ENCODE measurements at regions not wholly inside any gene's neighbourhood (a gene's known extent, or its start where the extent isn't known, plus 50 kb on each side); places are given as distances from the start of the nearest gene placed in this dataset.

DNA sequence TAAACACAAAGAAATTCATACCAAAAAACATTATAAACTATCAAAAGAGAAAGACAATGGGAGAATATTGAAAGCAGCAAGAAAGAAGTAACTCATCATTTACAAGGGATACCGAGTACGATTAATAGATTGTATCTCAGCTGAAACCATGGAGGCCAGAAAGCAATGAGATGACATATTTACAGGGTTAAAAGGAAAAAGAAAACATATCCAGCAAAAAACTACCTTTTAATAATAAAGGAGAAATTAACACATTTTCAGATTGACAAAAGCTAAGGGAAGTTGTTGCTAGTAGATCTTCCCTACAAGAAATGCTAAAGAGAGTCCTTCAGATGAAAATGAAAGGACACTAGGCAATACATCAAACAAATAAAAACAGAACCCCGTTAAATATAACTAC lies 364.8 kb upstream of the TNC start:
- H3K36me3 ChIP-seq, result no peaks in the 10 kb centered on the region
- H3K27ac ChIP-seq, result no peak overlapping the region
- H3K4me3 ChIP-seq, result no peak overlapping the region
- 97 to 100% methylated on average over 3 of the region's 3 CpGs for WGBS, 2 donors (ENCODE audit: low coverage in 1 of 2)
- H3K4me1 ChIP-seq, result no peaks in the 10 kb centered on the region
- H3K27me3 ChIP-seq, result no peaks in the 10 kb centered on the region
- no peak for ATAC-seq
- TF ChIP-seq, protein P1, sequence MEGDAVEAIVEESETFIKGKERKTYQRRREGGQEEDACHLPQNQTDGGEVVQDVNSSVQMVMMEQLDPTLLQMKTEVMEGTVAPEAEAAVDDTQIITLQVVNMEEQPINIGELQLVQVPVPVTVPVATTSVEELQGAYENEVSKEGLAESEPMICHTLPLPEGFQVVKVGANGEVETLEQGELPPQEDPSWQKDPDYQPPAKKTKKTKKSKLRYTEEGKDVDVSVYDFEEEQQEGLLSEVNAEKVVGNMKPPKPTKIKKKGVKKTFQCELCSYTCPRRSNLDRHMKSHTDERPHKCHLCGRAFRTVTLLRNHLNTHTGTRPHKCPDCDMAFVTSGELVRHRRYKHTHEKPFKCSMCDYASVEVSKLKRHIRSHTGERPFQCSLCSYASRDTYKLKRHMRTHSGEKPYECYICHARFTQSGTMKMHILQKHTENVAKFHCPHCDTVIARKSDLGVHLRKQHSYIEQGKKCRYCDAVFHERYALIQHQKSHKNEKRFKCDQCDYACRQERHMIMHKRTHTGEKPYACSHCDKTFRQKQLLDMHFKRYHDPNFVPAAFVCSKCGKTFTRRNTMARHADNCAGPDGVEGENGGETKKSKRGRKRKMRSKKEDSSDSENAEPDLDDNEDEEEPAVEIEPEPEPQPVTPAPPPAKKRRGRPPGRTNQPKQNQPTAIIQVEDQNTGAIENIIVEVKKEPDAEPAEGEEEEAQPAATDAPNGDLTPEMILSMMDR (IDR thresholded peaks at IDR 0.05), result no peak
- no peak for TF ChIP-seq POLR2AphosphoS5 (IDR thresholded peaks at IDR 0.05)
- TF ChIP-seq EP300 (IDR thresholded peaks at IDR 0.05), result no peak
- no peak for TF ChIP-seq POLR2A (IDR thresholded peaks at IDR 0.05)
- H3K9me3 ChIP-seq, result no peaks in the 10 kb centered on the region

DNA sequence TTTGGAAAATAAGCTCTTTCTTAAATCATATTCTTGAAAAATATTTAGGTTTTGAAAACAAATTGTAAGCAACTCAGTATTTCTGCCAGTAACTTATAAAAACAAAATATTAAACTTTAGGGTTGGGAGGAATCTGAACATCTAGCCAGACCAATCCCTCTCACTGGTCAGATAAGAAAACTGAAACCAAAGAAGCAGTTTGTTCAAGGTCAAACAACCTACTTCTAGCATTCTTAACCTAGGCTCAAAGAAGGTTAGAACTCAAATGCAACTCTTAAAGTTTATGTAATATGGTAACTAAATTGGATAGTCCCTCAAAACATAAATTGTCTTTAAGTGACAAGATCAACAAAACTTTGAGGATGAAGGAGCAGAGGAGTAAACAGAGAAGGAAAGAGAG lies 374.9 kb upstream of the TNC start:
- Histone ChIP-seq H3K27ac (no peak overlapping the region), H3K36me3 (no peaks in the 10 kb centered on the region)

DNA sequence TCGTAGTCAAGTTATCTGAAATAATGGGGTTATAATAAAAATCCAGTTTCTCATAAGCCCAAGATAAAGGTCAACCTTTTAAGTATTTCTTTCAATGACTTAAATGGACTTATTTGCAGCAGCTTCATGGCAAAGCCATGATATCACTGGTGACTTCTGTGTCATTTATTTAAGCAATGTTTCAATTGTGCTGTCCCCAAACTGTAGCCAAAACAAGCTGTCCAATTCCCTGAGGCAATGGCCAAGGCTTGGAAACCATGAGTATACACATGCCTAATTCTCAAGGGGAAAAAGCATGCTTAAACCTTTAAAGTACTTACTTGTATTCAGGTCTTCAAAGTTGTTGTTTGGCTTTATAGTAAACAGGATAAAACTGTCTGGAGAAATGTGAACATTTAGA lies 376.4 kb upstream of the TNC start:
- Histone ChIP-seq H3K4me1 (no peaks in the 10 kb centered on the region), H3K36me3 (no peaks in the 10 kb centered on the region), H3K27me3 (no peaks in the 10 kb centered on the region), H3K27ac (no peak overlapping the region), H3K4me3 (no peak overlapping the region), H3K9me3 (no peaks in the 10 kb centered on the region)
- TF ChIP-seq EP300 (IDR thresholded peaks at IDR 0.05) (no peak), POLR2AphosphoS5 (IDR thresholded peaks at IDR 0.05) (peak; percentile 24)
- TF ChIP-seq, protein P1 (IDR thresholded peaks at IDR 0.05), result no peak
- WGBS, 2 donors (ENCODE audit: low coverage in 1 of 2), result 10 to 36% methylated on average over 1 of the region's 1 CpG
- ATAC-seq, result no peak

More for the DNA sequence above, 374.9 kb upstream of the TNC start:
- Histone ChIP-seq H3K9me3 (no peaks in the 10 kb centered on the region), H3K4me1 (no peaks in the 10 kb centered on the region), H3K27me3 (no peaks in the 10 kb centered on the region), H3K4me3 (no peak overlapping the region)
- ATAC-seq, result no peak
- no peak for TF ChIP-seq EP300 (IDR thresholded peaks at IDR 0.05)
- TF ChIP-seq, protein P1 (IDR thresholded peaks at IDR 0.05), result no peak
- TF ChIP-seq POLR2A (IDR thresholded peaks at IDR 0.05), result no peak
- no peak for TF ChIP-seq POLR2AphosphoS5 (IDR thresholded peaks at IDR 0.05)

DNA sequence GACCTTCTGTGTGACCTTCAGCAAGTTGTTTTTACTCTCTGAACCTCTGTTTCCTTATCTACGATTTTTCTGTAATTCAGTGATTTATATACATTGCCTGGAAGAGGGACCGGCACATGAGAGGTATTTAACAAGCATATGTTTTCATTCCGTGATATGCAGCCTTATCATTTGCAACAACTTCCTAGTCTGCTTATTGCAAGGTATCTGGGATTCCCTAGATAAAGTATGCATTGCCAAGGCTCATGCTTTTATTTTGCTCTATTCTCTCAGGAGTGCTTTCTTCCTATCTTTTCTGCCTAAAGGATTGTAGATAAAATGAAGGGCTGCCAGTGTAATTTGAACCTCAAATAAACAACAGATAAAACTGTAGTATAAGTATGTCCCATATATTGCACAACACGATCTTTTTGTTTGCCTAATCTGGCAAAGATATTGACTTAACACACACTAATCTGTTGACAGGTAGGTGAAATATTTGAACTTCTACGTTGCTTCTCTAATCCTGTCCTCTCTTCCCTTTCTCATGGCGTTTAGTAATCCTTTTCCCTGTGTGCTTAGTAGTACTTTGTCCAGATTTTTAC lies 377.2 kb upstream of the TNC start:
- no peaks in the 10 kb centered on the region for H3K27me3 ChIP-seq
- no peak for ATAC-seq
- no peaks in the 10 kb centered on the region for H3K4me1 ChIP-seq

DNA sequence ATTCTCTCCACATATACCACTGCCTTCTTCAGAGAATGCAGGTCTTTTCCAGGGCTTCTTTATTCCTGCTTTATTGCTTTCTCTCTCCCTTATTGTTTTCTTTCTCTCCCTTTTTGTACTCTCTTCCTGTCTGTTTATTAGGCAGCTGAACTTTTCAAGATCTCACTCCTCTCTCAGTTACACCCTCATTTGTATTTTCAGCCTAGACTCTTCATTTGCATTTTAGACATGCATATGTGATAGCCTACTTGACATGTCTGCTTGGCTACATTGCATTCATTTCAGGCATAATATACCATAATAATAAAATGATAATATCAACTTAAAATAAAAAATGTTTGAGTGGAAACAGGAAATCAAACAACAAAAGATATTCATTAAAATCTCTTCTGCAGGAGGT lies 377.9 kb upstream of the TNC start:
- Histone ChIP-seq H3K27me3 (no peaks in the 10 kb centered on the region), H3K27ac (no peak overlapping the region), H3K36me3 (no peaks in the 10 kb centered on the region), H3K9me3 (no peaks in the 10 kb centered on the region), H3K4me3 (no peak overlapping the region), H3K4me1 (no peaks in the 10 kb centered on the region)
- no peak for ATAC-seq
- TF ChIP-seq POLR2A (IDR thresholded peaks at IDR 0.05) (no peak), POLR2AphosphoS5 (IDR thresholded peaks at IDR 0.05) (no peak), EP300 (IDR thresholded peaks at IDR 0.05) (no peak)
- TF ChIP-seq, protein P1 (IDR thresholded peaks at IDR 0.05), result no peak

More for the DNA sequence above, 377.2 kb upstream of the TNC start:
- WGBS, 2 donors (ENCODE audit: low coverage in 1 of 2), result 36 to 53% methylated on average over 6 of the region's 6 CpGs
- no peaks in the 10 kb centered on the region for H3K36me3 ChIP-seq
- H3K9me3 ChIP-seq, result no peaks in the 10 kb centered on the region
- TF ChIP-seq EP300 (IDR thresholded peaks at IDR 0.05), result no peak
- TF ChIP-seq, protein P1 (IDR thresholded peaks at IDR 0.05), result no peak
- no peak for TF ChIP-seq POLR2AphosphoS5 (IDR thresholded peaks at IDR 0.05)
- TF ChIP-seq POLR2A (IDR thresholded peaks at IDR 0.05), result no peak
- no peak overlapping the region for H3K4me3 ChIP-seq
- H3K27ac ChIP-seq, result no peak overlapping the region
